Parathyroid adenoma (tissue), 2 donors: ENCODE measurements at regions not wholly inside any gene's neighbourhood (a gene's known extent, or its start where the extent isn't known, plus 50 kb on each side); places are given as distances from the start of the nearest gene placed in this dataset.

Source experiments
- H2AFZ ChIP-seq: fragments of 300-600 bp; sonication (generic); one replicate; pipeline ENCODE4 v1.7.0; 2017; ENCODE audit warnings: antibody characterized with exemption, mild to moderate bottlenecking
- H3K27ac ChIP-seq: fragments of 300-600 bp; sonication (generic); one replicate; pipeline ENCODE4 v1.7.0; 2017
- H3K27me3 ChIP-seq: fragments of 300-600 bp; sonication (generic); one replicate; pipeline ENCODE4 v1.7.0; 2017; ENCODE audit warnings: low read length; ENCODE audit not compliant: control insufficient read depth, insufficient read depth
- H3K36me3 ChIP-seq: fragments of 300-600 bp; sonication (generic); one replicate; pipeline ENCODE4 v1.7.0; 2017; ENCODE audit warnings: low read length; ENCODE audit not compliant: control insufficient read depth, insufficient read depth
- H3K4me1 ChIP-seq: fragments of 300-600 bp; sonication (generic); one replicate; pipeline ENCODE4 v1.7.0; 2017; ENCODE audit warnings: control low read depth
- H3K4me2 ChIP-seq: fragments of 300-600 bp; sonication (generic); one replicate; pipeline ENCODE4 v1.7.0; 2017; ENCODE audit warnings: low read length
- H3K4me3 ChIP-seq: fragments of 300-600 bp; sonication (generic); one replicate; pipeline ENCODE4 v1.7.0; 2017; ENCODE audit warnings: low read depth, low read length
- H3K79me2 ChIP-seq: fragments of 300-600 bp; sonication (generic); one replicate; pipeline ENCODE4 v1.7.0; 2017; ENCODE audit warnings: control low read depth
- H3K9ac ChIP-seq: fragments of 300-600 bp; sonication (generic); one replicate; pipeline ENCODE4 v1.7.0; 2017; ENCODE audit warnings: mild to moderate bottlenecking
- H3K9me3 ChIP-seq: fragments of 300-600 bp; sonication (generic); one replicate; pipeline ENCODE4 v1.7.0; 2017; ENCODE audit warnings: low read length; ENCODE audit not compliant: control insufficient read depth
- CTCF ChIP-seq: fragments of 300-600 bp; sonication (generic); IDR thresholded peaks from one replicate; pipeline ENCODE4 v1.7.0; 2017; ENCODE audit warnings: antibody characterized with exemption, mild to moderate bottlenecking
- donor health status: primary hyperparathyroidism.

GRCh38 chr10:44759122-44759521 lies 152.0 kb upstream of the TMEM72 start:
- H3K9me3 ChIP-seq = no peaks in the 10 kb centered on the region
- no peak overlapping the region for H2AFZ ChIP-seq
- peaks cover 5% of the 10 kb centered on the region for H3K27me3 ChIP-seq
- H3K4me3 ChIP-seq = no peak overlapping the region
- no peaks in the 10 kb centered on the region for H3K79me2 ChIP-seq
- H3K36me3 ChIP-seq = no peaks in the 10 kb centered on the region
- H3K27ac ChIP-seq = no peak overlapping the region
- no peak overlapping the region for H3K4me2 ChIP-seq
- no peak for TF ChIP-seq CTCF
- no peaks in the 10 kb centered on the region for H3K4me1 ChIP-seq
- no peak overlapping the region for H3K9ac ChIP-seq

- H3K27ac ChIP-seq = no peak overlapping the region
- H3K9ac ChIP-seq = no peak overlapping the region
- H3K4me2 ChIP-seq = no peak overlapping the region
- peaks cover 5% of the 10 kb centered on the region for H3K27me3 ChIP-seq
- H2AFZ ChIP-seq = no peak overlapping the region
- no peaks in the 10 kb centered on the region for H3K36me3 ChIP-seq
- no peaks in the 10 kb centered on the region for H3K9me3 ChIP-seq
- no peaks in the 10 kb centered on the region for H3K79me2 ChIP-seq
- no peak overlapping the region for H3K4me3 ChIP-seq
- H3K4me1 ChIP-seq = no peaks in the 10 kb centered on the region
- no peak for TF ChIP-seq CTCF
Measured at GRCh38 chr10:44760513-44760912, 150.6 kb upstream of the TMEM72 start.

- no peak overlapping the region for H3K4me2 ChIP-seq
- no peaks in the 10 kb centered on the region for H3K4me1 ChIP-seq
- no peak for TF ChIP-seq CTCF
Measured at GRCh38 chr10:44761076-44761475, 150.1 kb upstream of the TMEM72 start.

GRCh38 chr10:44763331-44763730 lies 147.8 kb upstream of the TMEM72 start:
- Histone ChIP-seq H3K27ac (no peak overlapping the region), H3K4me3 (no peak overlapping the region), H2AFZ (no peak overlapping the region), H3K36me3 (no peaks in the 10 kb centered on the region), H3K9ac (no peak overlapping the region), H3K79me2 (no peaks in the 10 kb centered on the region), H3K9me3 (no peaks in the 10 kb centered on the region), H3K4me2 (no peak overlapping the region), H3K4me1 (no peaks in the 10 kb centered on the region), H3K27me3 (peaks cover 5% of the 10 kb centered on the region)
- TF ChIP-seq CTCF = no peak

More at GRCh38 chr10:44761076-44761475, 150.1 kb upstream of the TMEM72 start:
- Histone ChIP-seq H3K9ac (no peak overlapping the region), H3K36me3 (no peaks in the 10 kb centered on the region), H2AFZ (no peak overlapping the region), H3K9me3 (no peaks in the 10 kb centered on the region), H3K27me3 (peaks cover 5% of the 10 kb centered on the region), H3K79me2 (no peaks in the 10 kb centered on the region), H3K27ac (no peak overlapping the region), H3K4me3 (no peak overlapping the region)

GRCh38 chr10:44765299-44765698 lies 145.8 kb upstream of the TMEM72 start:
- H3K9ac ChIP-seq = no peak overlapping the region
- H3K27me3 ChIP-seq = no peaks in the 10 kb centered on the region
- TF ChIP-seq CTCF = no peak
- no peaks in the 10 kb centered on the region for H3K36me3 ChIP-seq
- H3K4me2 ChIP-seq = no peak overlapping the region
- no peak overlapping the region for H3K4me3 ChIP-seq
- H3K79me2 ChIP-seq = no peaks in the 10 kb centered on the region
- no peaks in the 10 kb centered on the region for H3K4me1 ChIP-seq
- H3K27ac ChIP-seq = no peak overlapping the region
- no peaks in the 10 kb centered on the region for H3K9me3 ChIP-seq
- no peak overlapping the region for H2AFZ ChIP-seq
